Kidney epithelial cell (primary cell): ENCODE measurements at regions not wholly inside any gene's neighbourhood (a gene's known extent, or its start where the extent isn't known, plus 50 kb on each side); places are given as distances from the start of the nearest gene placed in this dataset.

ENCODE experiments used
- DNase-seq: peaks from one replicate; pipeline ENCODE4 v3.0.0-alpha.2; 2010; ENCODE audit warnings: low read depth
- H3K27me3 ChIP-seq: 2 replicates; pipeline ENCODE4 v1.6.0; 2011; ENCODE audit warnings: low read length; ENCODE audit not compliant: control insufficient read depth, insufficient read depth
- H3K36me3 ChIP-seq: 2 replicates; pipeline ENCODE4 v1.5.1; 2011; ENCODE audit warnings: low read length; ENCODE audit not compliant: control insufficient read depth, insufficient read depth
- H3K4me3 ChIP-seq: 2 replicates; pipeline ENCODE4 v1.5.1; 2011; ENCODE audit warnings: low read depth, mild to moderate bottlenecking, control low read depth, low read length
- CTCF ChIP-seq: IDR thresholded peaks from 2 replicates; pipeline ENCODE4 v1.5.1; 2011; ENCODE audit warnings: mild to moderate bottlenecking, moderate library complexity, low read length, control low read depth, inconsistent platforms; ENCODE audit not compliant: insufficient read depth, poor library complexity, severe bottlenecking

GRCh38 chr11:25970726-25971508, 361.0 kb upstream of the ANO3 start:
- no peak for DNase-seq

GRCh38 chr11:25980091-25980490, 351.8 kb upstream of the ANO3 start:
- H3K27me3 ChIP-seq, result no peaks in the 10 kb centered on the region
- H3K36me3 ChIP-seq, result no peaks in the 10 kb centered on the region
- no peak for TF ChIP-seq CTCF
- DNase-seq, result no peak
- no peak overlapping the region for H3K4me3 ChIP-seq

More at GRCh38 chr11:25970726-25971508, 361.0 kb upstream of the ANO3 start:
- H3K27me3 ChIP-seq, result no peaks in the 10 kb centered on the region
- no peaks in the 10 kb centered on the region for H3K36me3 ChIP-seq
- no peak overlapping the region for H3K4me3 ChIP-seq
- peak; percentile 44 for TF ChIP-seq CTCF

DNA sequence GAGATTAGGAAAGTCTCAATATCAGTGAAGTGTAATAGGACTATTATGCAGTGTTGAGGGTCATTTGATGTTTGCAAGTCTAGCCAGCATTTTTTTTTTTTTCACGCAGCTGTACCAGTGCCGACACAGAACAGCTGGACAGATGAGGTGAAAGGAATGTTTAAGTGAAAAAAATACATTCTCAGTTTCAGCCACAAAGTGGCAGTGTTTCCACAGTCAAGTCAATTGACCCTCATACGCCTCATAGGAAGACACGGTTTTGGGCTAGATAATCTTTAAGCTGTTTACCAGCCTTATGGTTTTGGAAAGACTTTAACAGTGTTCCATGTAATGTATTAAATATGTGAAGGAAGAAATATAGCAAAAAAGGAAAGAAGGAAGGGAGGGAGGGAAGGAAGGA, 349.9 kb upstream of the ANO3 start:
- TF ChIP-seq CTCF, result peak; percentile 29
- H3K36me3 ChIP-seq, result no peaks in the 10 kb centered on the region
- no peaks in the 10 kb centered on the region for H3K27me3 ChIP-seq
- H3K4me3 ChIP-seq, result no peak overlapping the region
- DNase-seq, result peak; percentile 14

DNA sequence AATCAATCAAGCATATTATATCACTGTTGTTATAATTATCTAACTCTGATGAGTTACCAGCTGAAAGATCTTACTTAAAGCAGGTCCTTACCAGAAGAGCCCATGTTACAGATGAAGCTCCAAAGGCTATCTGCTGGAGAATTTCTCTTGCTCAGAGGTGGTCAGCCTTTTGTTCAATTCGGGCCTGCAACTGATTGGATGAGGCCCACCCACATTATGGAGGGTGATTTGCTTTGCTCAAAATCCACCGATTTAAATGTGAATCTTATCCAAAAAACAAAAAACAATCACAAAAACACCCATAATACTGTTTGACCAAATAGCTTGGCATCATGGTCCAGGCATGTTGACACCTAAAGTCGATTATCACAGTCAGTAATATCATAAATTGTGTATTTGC, 348.6 kb upstream of the ANO3 start:
- Histone ChIP-seq H3K27me3 (no peaks in the 10 kb centered on the region), H3K36me3 (no peaks in the 10 kb centered on the region), H3K4me3 (no peak overlapping the region)
- no peak for TF ChIP-seq CTCF
- no peak for DNase-seq

DNA sequence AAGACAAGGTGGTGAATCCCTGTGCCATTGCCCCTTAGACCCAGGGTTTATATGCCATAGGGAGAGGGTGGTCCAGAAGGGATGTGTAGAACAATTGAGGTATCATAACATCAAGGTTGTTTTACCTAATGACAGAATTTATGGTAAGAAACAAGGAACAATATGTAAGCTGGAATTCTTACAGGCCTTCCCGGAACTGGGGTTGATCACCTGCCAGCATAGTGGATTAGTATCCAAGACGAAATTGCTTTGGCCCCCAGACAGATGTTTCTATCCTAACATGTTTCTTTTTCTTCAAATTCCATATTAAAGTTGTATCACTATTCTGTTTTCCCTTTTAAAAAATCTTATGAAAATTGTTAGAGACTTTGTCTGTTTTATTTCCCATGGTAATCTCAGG, 343.8 kb upstream of the ANO3 start:
- no peaks in the 10 kb centered on the region for H3K36me3 ChIP-seq
- TF ChIP-seq CTCF, result no peak

DNA sequence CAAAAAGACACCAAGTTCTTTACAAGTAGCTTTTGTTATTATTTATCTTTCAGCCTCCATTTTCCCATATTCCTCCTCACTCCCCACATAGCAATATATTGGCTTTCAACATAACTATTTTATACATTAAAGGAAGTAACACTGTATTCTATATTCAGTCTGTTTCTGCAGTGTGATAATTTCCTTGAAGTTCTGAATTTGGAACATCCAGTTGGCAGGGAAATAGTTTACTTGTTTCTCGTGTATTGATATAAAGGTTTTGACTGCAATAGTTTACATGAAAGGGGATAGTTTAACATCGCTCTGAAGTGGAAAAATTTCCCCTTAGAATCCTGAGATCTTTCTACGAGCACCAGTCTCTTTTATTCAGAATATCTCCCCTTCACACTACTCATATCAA, 341.5 kb upstream of the ANO3 start:
- DNase-seq, result no peak
- no peak for TF ChIP-seq CTCF
- Histone ChIP-seq H3K4me3 (no peak overlapping the region), H3K36me3 (no peaks in the 10 kb centered on the region), H3K27me3 (no peaks in the 10 kb centered on the region)

More for the DNA sequence above, 343.8 kb upstream of the ANO3 start:
- DNase-seq, result no peak
- Histone ChIP-seq H3K4me3 (no peak overlapping the region), H3K27me3 (no peaks in the 10 kb centered on the region)
